KOPT-K1 (cell line): ENCODE measurements at regions not wholly inside any gene's neighbourhood (a gene's known extent, or its start where the extent isn't known, plus 50 kb on each side); places are given as distances from the start of the nearest gene placed in this dataset.

Source experiments
- H3K27ac ChIP-seq: fragments of 200-600 bp; sonication (generic); 2 replicates; pipeline ENCODE4 v1.5.1; 2016; ENCODE audit warnings: antibody characterized with exemption, mild to moderate bottlenecking, low read depth, low read length; ENCODE audit not compliant: poor library complexity, severe bottlenecking
- H3K36me3 ChIP-seq: fragments of 200-600 bp; sonication (generic); 2 replicates; pipeline ENCODE4 v1.5.1; 2017; ENCODE audit warnings: antibody characterized with exemption, mild to moderate bottlenecking, low read length, moderate library complexity; ENCODE audit not compliant: insufficient read depth
- H3K9me3 ChIP-seq: fragments of 200-600 bp; sonication (generic); 2 replicates; pipeline ENCODE4 v1.5.1; 2017; ENCODE audit warnings: antibody characterized with exemption, low read length, mild to moderate bottlenecking; ENCODE audit not compliant: insufficient read depth, poor library complexity, severe bottlenecking

- Histone ChIP-seq H3K9me3 (no peaks in the 10 kb centered on the region), H3K36me3 (no peaks in the 10 kb centered on the region), H3K27ac (no peak overlapping the region)
These were observed 147.9 kb downstream of the SYF2 start for GRCh38 chr1:25084407-25084806.

- Histone ChIP-seq H3K36me3 (no peaks in the 10 kb centered on the region), H3K9me3 (no peaks in the 10 kb centered on the region), H3K27ac (no peak overlapping the region)
These were observed 148.6 kb downstream of the SYF2 start for GRCh38 chr1:25083481-25084345.

- Histone ChIP-seq H3K36me3 (no peaks in the 10 kb centered on the region), H3K9me3 (no peaks in the 10 kb centered on the region), H3K27ac (no peak overlapping the region)
These were observed 149.3 kb downstream of the SYF2 start for GRCh38 chr1:25082995-25083394.

GRCh38 chr1:25082216-25082899, 149.9 kb downstream of the SYF2 start:
- Histone ChIP-seq H3K9me3 (peaks cover 4% of the 10 kb centered on the region), H3K27ac (no peak overlapping the region), H3K36me3 (no peaks in the 10 kb centered on the region)

GRCh38 chr1:25081496-25081895, 150.8 kb downstream of the SYF2 start:
- Histone ChIP-seq H3K36me3 (no peaks in the 10 kb centered on the region), H3K9me3 (peaks cover 10% of the 10 kb centered on the region), H3K27ac (no peak overlapping the region)

GRCh38 chr1:25080294-25081209, 150.5 kb upstream of the RUNX3 start:
- H3K27ac ChIP-seq: no peak overlapping the region

GRCh38 chr1:25079048-25079447, 149.0 kb upstream of the RUNX3 start:
- Histone ChIP-seq H3K27ac (no peak overlapping the region), H3K36me3 (no peaks in the 10 kb centered on the region), H3K9me3 (peaks cover 10% of the 10 kb centered on the region)

More at GRCh38 chr1:25080294-25081209, 150.5 kb upstream of the RUNX3 start:
- H3K9me3 ChIP-seq: peaks cover 10% of the 10 kb centered on the region
- no peaks in the 10 kb centered on the region for H3K36me3 ChIP-seq

GRCh38 chr1:25074351-25075227, 144.5 kb upstream of the RUNX3 start:
- peaks cover 10% of the 10 kb centered on the region for H3K9me3 ChIP-seq
- H3K36me3 ChIP-seq: no peaks in the 10 kb centered on the region
- no peak overlapping the region for H3K27ac ChIP-seq

GRCh38 chr1:25073640-25074270, 143.7 kb upstream of the RUNX3 start:
- peaks cover 10% of the 10 kb centered on the region for H3K9me3 ChIP-seq
- no peaks in the 10 kb centered on the region for H3K36me3 ChIP-seq
- H3K27ac ChIP-seq: no peak overlapping the region

GRCh38 chr1:25072461-25072860, 142.4 kb upstream of the RUNX3 start:
- Histone ChIP-seq H3K9me3 (peaks cover 7% of the 10 kb centered on the region), H3K36me3 (no peaks in the 10 kb centered on the region), H3K27ac (no peak overlapping the region)

- Histone ChIP-seq H3K27ac (no peak overlapping the region), H3K9me3 (no peaks in the 10 kb centered on the region), H3K36me3 (no peaks in the 10 kb centered on the region)
These were observed 138.8 kb upstream of the RUNX3 start for GRCh38 chr1:25068829-25069228.

GRCh38 chr1:25068316-25068715, 138.2 kb upstream of the RUNX3 start:
- no peaks in the 10 kb centered on the region for H3K36me3 ChIP-seq
- no peak overlapping the region for H3K27ac ChIP-seq
- H3K9me3 ChIP-seq: no peaks in the 10 kb centered on the region

GRCh38 chr1:25067518-25068251, 137.6 kb upstream of the RUNX3 start:
- H3K27ac ChIP-seq: no peak overlapping the region
- no peaks in the 10 kb centered on the region for H3K9me3 ChIP-seq
- H3K36me3 ChIP-seq: no peaks in the 10 kb centered on the region
